Neutrophil (primary cell): ENCODE measurements at regions not wholly inside any gene's neighbourhood (a gene's known extent, or its start where the extent isn't known, plus 50 kb on each side); places are given as distances from the start of the nearest gene placed in this dataset.
"Not testable (repeated sequence)": the region's sequence is repeated elsewhere in the genome, so short reads cannot be mapped to it uniquely, and the experiment has no call there.

Source experiments
- H3K27ac ChIP-seq: fragments of 200-600 bp; sonication (generic); 2 replicates; pipeline ENCODE4 v1.5.1; 2016; ENCODE audit warnings: mild to moderate bottlenecking, moderate library complexity
- H3K27me3 ChIP-seq: fragments of 200-600 bp; sonication (generic); 2 replicates; pipeline ENCODE4 v1.6.0; 2016; ENCODE audit warnings: mild to moderate bottlenecking
- H3K36me3 ChIP-seq: fragments of 200-600 bp; sonication (generic); 2 replicates; pipeline ENCODE4 v1.5.1; 2017
- H3K4me1 ChIP-seq, 2 experiments: fragments of 200-600 bp in 1 of 2; sonication (generic) in 1 of 2; 1 replicate in 1 of 2; 2 replicates in 1 of 2; pipeline versions ENCODE4 v1.5.1 to v1.6.1; 2013 to 2016; ENCODE audit warnings: low read depth in 1 of 2, low read length in 1 of 2, mild to moderate bottlenecking in 1 of 2, moderate library complexity in 1 of 2; ENCODE audit not compliant: control insufficient read depth in 1 of 2, insufficient read depth in 1 of 2
- H3K4me3 ChIP-seq, 2 experiments: fragments of 200-600 bp in 1 of 2; sonication (generic) in 1 of 2; 1 replicate in 1 of 2; 2 replicates in 1 of 2; pipeline ENCODE4 v1.5.1; 2013 to 2016; ENCODE audit warnings: low read depth in 1 of 2, low read length in 1 of 2, mild to moderate bottlenecking in 1 of 2, moderate library complexity in 1 of 2
- H3K9me3 ChIP-seq: fragments of 200-600 bp; sonication (generic); 2 replicates; pipeline ENCODE4 v1.5.1; 2016
- CTCF ChIP-seq: fragments of 200-600 bp; sonication (generic); IDR thresholded peaks from 2 replicates; pipeline ENCODE4 v1.5.1; 2016; ENCODE audit warnings: antibody characterized with exemption

DNA sequence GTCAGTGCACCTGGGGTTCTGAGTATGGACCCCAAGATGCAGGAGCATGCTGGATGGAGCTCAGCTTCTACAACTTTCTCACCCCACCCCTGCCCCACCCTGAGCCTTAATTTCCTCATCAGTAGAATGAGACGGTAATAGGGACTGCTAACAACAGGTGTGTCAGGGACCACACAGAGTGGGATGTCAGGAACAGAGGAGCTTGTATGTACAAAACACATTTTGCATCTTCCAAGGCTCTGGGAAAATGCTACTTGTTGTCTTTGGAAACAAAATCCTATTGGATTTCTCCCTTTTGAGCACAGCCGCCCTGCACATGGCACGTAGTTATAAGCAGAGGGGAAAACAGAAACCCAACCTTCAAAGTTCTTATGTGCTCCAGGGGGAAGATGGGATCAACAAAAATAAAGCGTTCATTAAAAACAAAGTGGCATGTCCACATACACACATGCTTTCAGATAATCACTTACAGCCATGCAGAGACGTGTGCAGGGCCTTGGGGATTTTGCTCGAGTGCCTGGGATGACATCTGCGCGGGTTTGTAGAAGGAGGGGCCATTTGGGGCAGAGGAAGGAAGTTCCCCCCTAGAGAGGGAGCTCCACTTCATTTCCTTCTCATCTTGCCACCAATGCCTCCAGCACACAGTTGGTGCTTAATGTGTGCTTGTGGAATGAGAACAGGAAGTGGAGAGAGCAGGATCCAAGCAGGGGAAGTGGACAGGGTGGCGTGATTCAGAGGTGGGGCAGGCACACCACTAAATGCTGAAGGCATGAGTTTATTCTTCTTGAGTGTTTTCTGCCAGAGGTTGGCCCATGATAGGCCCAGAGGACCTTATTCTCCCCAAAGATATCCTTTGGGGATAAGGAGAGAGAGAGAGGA, 138.9 kb downstream of the SMIM20 start:
- TF ChIP-seq CTCF: no peak
- Histone ChIP-seq H3K36me3 (no peaks in the 10 kb centered on the region), H3K4me3 (no peak overlapping the region), H3K27me3 (peaks cover 68% of the 10 kb centered on the region), H3K4me1 (peaks cover 35 to 37% of the 10 kb centered on the region in 2 experiments), H3K9me3 (no peaks in the 10 kb centered on the region), H3K27ac (no peak overlapping the region)

GRCh38 chr4:26053761-26054160, 139.7 kb downstream of the SMIM20 start:
- H3K27me3 ChIP-seq: peaks cover 70% of the 10 kb centered on the region
- H3K27ac ChIP-seq: no peak overlapping the region
- no peak overlapping the region for H3K4me3 ChIP-seq

DNA sequence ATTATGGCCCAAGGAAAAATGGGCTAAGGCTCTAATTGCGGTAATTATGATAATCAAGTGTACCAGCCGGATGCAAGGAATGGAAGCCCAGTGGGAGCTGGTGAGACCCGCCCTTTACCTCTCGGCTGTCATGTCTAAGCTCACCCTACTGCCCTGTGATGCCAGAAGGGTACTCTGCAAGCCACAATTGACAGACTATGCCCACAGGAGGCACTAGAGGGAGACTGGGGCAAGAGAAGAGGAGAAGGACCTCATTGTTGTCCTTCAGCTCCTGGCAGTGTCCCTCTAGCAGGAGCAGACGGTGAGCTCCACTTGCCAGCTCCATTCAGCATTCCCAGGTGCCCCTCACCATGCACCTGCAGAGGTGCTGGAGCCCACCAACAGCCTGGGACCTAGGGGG, 141.8 kb downstream of the SMIM20 start:
- Histone ChIP-seq H3K36me3 (no peaks in the 10 kb centered on the region), H3K27me3 (peaks cover 60% of the 10 kb centered on the region), H3K27ac (peak overlapping the region; percentile 53), H3K4me3 (no peak overlapping the region), H3K4me1 (peaks cover 38 to 47% of the 10 kb centered on the region in 2 experiments), H3K9me3 (no peaks in the 10 kb centered on the region)
- no peak for TF ChIP-seq CTCF

More at GRCh38 chr4:26053761-26054160, 139.7 kb downstream of the SMIM20 start:
- no peaks in the 10 kb centered on the region for H3K36me3 ChIP-seq
- H3K9me3 ChIP-seq: no peaks in the 10 kb centered on the region
- no peak for TF ChIP-seq CTCF
- H3K4me1 ChIP-seq: peaks cover 38 to 43% of the 10 kb centered on the region in 2 experiments

GRCh38 chr4:26056406-26056805, 142.4 kb downstream of the SMIM20 start:
- no peak overlapping the region for H3K4me3 ChIP-seq
- peaks cover 40 to 51% of the 10 kb centered on the region in 2 experiments for H3K4me1 ChIP-seq
- H3K27ac ChIP-seq: peak overlapping the region; percentile 53
- H3K9me3 ChIP-seq: no peaks in the 10 kb centered on the region
- no peak for TF ChIP-seq CTCF
- H3K36me3 ChIP-seq: no peaks in the 10 kb centered on the region
- H3K27me3 ChIP-seq: peaks cover 55% of the 10 kb centered on the region

- H3K9me3 ChIP-seq, H3K27ac ChIP-seq, H3K36me3 ChIP-seq, H3K4me3 ChIP-seq: not testable (repeated sequence)
- Histone ChIP-seq H3K4me1 (peaks cover 49 to 54% of the 10 kb centered on the region in 2 experiments), H3K27me3 (peaks cover 44% of the 10 kb centered on the region)
These were observed 143.8 kb downstream of the SMIM20 start for GRCh38 chr4:26057839-26058238.

DNA sequence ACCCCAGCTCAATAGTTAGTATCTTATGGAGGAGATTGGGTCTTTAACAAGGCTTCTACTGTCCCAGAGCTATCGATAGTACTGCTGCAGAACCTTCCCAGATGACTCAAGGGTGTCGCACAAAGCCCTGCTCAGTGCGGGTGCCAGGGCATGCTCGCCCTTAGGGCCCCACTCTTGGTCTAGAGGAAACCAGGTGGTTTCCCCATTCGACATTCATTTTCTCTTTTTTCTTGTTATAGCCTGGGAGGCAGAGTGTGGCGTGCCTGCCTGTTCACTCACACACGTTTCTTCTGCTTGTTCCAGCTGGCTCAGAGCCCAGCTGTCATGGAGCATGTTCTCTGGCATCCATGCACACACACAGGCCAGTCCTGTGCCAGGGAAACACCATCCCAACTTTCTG, 144.5 kb downstream of the SMIM20 start:
- no peaks in the 10 kb centered on the region for H3K36me3 ChIP-seq

More for the DNA sequence above, 144.5 kb downstream of the SMIM20 start:
- peak overlapping the region; percentile 36 for H3K27ac ChIP-seq
- H3K9me3 ChIP-seq: no peaks in the 10 kb centered on the region
- no peak overlapping the region for H3K4me3 ChIP-seq
- no peak for TF ChIP-seq CTCF
- peaks cover 37% of the 10 kb centered on the region for H3K27me3 ChIP-seq
- H3K4me1 ChIP-seq: peaks cover 42 to 47% of the 10 kb centered on the region in 2 experiments
